OCI-LY1 (cell line): ENCODE measurements at regions not wholly inside any gene's neighbourhood (a gene's known extent, or its start where the extent isn't known, plus 50 kb on each side); places are given as distances from the start of the nearest gene placed in this dataset.

Source experiments
- H2AFZ ChIP-seq: fragments of 200-600 bp; sonication (generic), shearing (Covaris generic); 2 replicates; pipeline ENCODE4 v1.6.0; 2014; ENCODE audit warnings: antibody characterized with exemption, mild to moderate bottlenecking, low read length
- H3F3A ChIP-seq: fragments of 200-600 bp; sonication (generic), shearing (Covaris generic); 2 replicates; pipeline ENCODE4 v1.6.0; 2014; ENCODE audit warnings: mild to moderate bottlenecking, antibody characterized with exemption, low read length, moderate library complexity; ENCODE audit not compliant: insufficient read depth
- H3K27ac ChIP-seq: fragments of 200-600 bp; sonication (generic); 2 replicates; pipeline ENCODE4 v1.5.1; 2014; ENCODE audit warnings: low read length, mixed run types, mild to moderate bottlenecking, low read depth; ENCODE audit not compliant: poor library complexity, severe bottlenecking
- H3K27me3 ChIP-seq: fragments of 200-600 bp; sonication (generic); 2 replicates; pipeline ENCODE4 v1.6.0; 2014; ENCODE audit warnings: antibody characterized with exemption, mild to moderate bottlenecking, low read length, moderate library complexity; ENCODE audit not compliant: insufficient read depth
- H3K36me3 ChIP-seq: fragments of 200-600 bp; sonication (generic); 2 replicates; pipeline ENCODE4 v1.6.1; 2014; ENCODE audit warnings: mild to moderate bottlenecking, antibody characterized with exemption, low read length, moderate library complexity, mixed read lengths; ENCODE audit not compliant: insufficient read depth
- H3K4me1 ChIP-seq: fragments of 200-600 bp; sonication (generic); 2 replicates; pipeline ENCODE4 v1.5.1; 2014; ENCODE audit warnings: mild to moderate bottlenecking, low read length, moderate library complexity; ENCODE audit not compliant: insufficient read depth, severe bottlenecking
- H3K4me2 ChIP-seq: fragments of 200-600 bp; sonication (generic), shearing (Covaris generic); 2 replicates; pipeline ENCODE4 v1.6.1; 2014; ENCODE audit warnings: low read length
- H3K4me3 ChIP-seq: fragments of 200-600 bp; sonication (generic); 2 replicates; pipeline ENCODE4 v1.5.1; 2014; ENCODE audit warnings: low read length, low read depth, mild to moderate bottlenecking, mixed read lengths; ENCODE audit not compliant: poor library complexity, severe bottlenecking
- H3K79me2 ChIP-seq: fragments of 200-600 bp; shearing (Covaris generic); 2 replicates; pipeline ENCODE4 v1.6.1; 2016; ENCODE audit warnings: mixed run types, low read length, mixed read lengths; ENCODE audit not compliant: insufficient read depth
- H3K9ac ChIP-seq: fragments of 200-600 bp; sonication (generic), shearing (Covaris generic); 2 replicates; pipeline ENCODE4 v1.6.1; 2014; ENCODE audit warnings: mild to moderate bottlenecking, low read length, mixed read lengths
- H3K9me2 ChIP-seq: fragments of 200-600 bp; sonication (generic), shearing (Covaris generic); 2 replicates; pipeline ENCODE4 v1.6.1; 2014; ENCODE audit warnings: low read depth, mild to moderate bottlenecking, low read length, mixed read lengths
- H3K9me3 ChIP-seq: fragments of 200-600 bp; shearing (Covaris generic); 2 replicates; pipeline ENCODE4 v1.6.1; 2014; ENCODE audit warnings: low read length, mixed read lengths
- H4K20me1 ChIP-seq: fragments of 200-600 bp; sonication (generic), shearing (Covaris generic); 2 replicates; pipeline ENCODE4 v1.6.0; 2016; ENCODE audit warnings: mild to moderate bottlenecking, low read length; ENCODE audit not compliant: insufficient read depth
- CTCF ChIP-seq: fragments of 200-600 bp; sonication (generic), shearing (Covaris generic); IDR thresholded peaks from 2 replicates; pipeline ENCODE4 v1.5.1; 2017; ENCODE audit warnings: mild to moderate bottlenecking, antibody characterized with exemption, low read length, moderate library complexity, mixed read lengths
- EZH2 ChIP-seq: fragments of 200-600 bp; sonication (generic), shearing (Covaris generic); IDR thresholded peaks from 2 replicates; pipeline ENCODE4 v1.8.0; 2017; ENCODE audit warnings: borderline replicate concordance, mixed run types, mild to moderate bottlenecking, antibody characterized with exemption, low read length, moderate library complexity, mixed read lengths

GRCh38 chr13:34842466-34842865, 99.6 kb upstream of the NBEA start:
- H3K36me3 ChIP-seq = no peaks in the 10 kb centered on the region
- no peaks in the 10 kb centered on the region for H3K27me3 ChIP-seq
- no peak overlapping the region for H3K4me3 ChIP-seq
- H4K20me1 ChIP-seq = no peaks in the 10 kb centered on the region
- TF ChIP-seq EZH2 (no peak), CTCF (no peak)
- H3K4me2 ChIP-seq = no peak overlapping the region
- H3K9me2 ChIP-seq = no peaks in the 10 kb centered on the region
- H3K27ac ChIP-seq = no peak overlapping the region
- H3F3A ChIP-seq = no peaks in the 10 kb centered on the region
- no peak overlapping the region for H3K9ac ChIP-seq
- H3K79me2 ChIP-seq = no peaks in the 10 kb centered on the region
- H3K4me1 ChIP-seq = no peaks in the 10 kb centered on the region
- no peak overlapping the region for H2AFZ ChIP-seq
- no peaks in the 10 kb centered on the region for H3K9me3 ChIP-seq

- no peaks in the 10 kb centered on the region for H3K9me2 ChIP-seq
- H3K4me1 ChIP-seq = no peaks in the 10 kb centered on the region
- no peak for TF ChIP-seq CTCF
- TF ChIP-seq EZH2 = no peak
- no peak overlapping the region for H3K4me2 ChIP-seq
- H3K36me3 ChIP-seq = no peaks in the 10 kb centered on the region
- no peak overlapping the region for H3K4me3 ChIP-seq
- no peaks in the 10 kb centered on the region for H3K27me3 ChIP-seq
- no peaks in the 10 kb centered on the region for H3K9me3 ChIP-seq
- no peak overlapping the region for H3K9ac ChIP-seq
- no peaks in the 10 kb centered on the region for H3F3A ChIP-seq
- H3K27ac ChIP-seq = no peak overlapping the region
- H2AFZ ChIP-seq = no peak overlapping the region
- H4K20me1 ChIP-seq = no peaks in the 10 kb centered on the region
- no peaks in the 10 kb centered on the region for H3K79me2 ChIP-seq
These were observed 94.3 kb upstream of the NBEA start for GRCh38 chr13:34847766-34848165.

- H3K9me2 ChIP-seq = no peaks in the 10 kb centered on the region
- H3K27ac ChIP-seq = no peak overlapping the region
- no peak overlapping the region for H3K9ac ChIP-seq
- no peak overlapping the region for H2AFZ ChIP-seq
- H3K4me3 ChIP-seq = no peak overlapping the region
- H3K79me2 ChIP-seq = no peaks in the 10 kb centered on the region
- H3F3A ChIP-seq = no peaks in the 10 kb centered on the region
- no peaks in the 10 kb centered on the region for H4K20me1 ChIP-seq
- H3K27me3 ChIP-seq = no peaks in the 10 kb centered on the region
- H3K9me3 ChIP-seq = no peaks in the 10 kb centered on the region
- no peaks in the 10 kb centered on the region for H3K4me1 ChIP-seq
- H3K4me2 ChIP-seq = no peak overlapping the region
- no peak for TF ChIP-seq CTCF
- no peak for TF ChIP-seq EZH2
- H3K36me3 ChIP-seq = no peaks in the 10 kb centered on the region
These were observed 92.7 kb upstream of the NBEA start for GRCh38 chr13:34849406-34849805.
